COLO668 (cell line): ENCODE measurements at regions not wholly inside any gene's neighbourhood (a gene's known extent, or its start where the extent isn't known, plus 50 kb on each side); places are given as distances from the start of the nearest gene placed in this dataset.

Source experiments
- DNase-seq: peaks from one replicate; lab custom pipeline; 2025; ENCODE audit not compliant: unreplicated experiment; lab: John Stamatoyannopoulos, UW

- no peak for DNase-seq
Observed at GRCh38 chr2:128714285-128714684, 395.6 kb upstream of the HS6ST1 start.

- no peak for DNase-seq
Observed at GRCh38 chr2:128714851-128715312, 396.2 kb upstream of the HS6ST1 start.

DNA sequence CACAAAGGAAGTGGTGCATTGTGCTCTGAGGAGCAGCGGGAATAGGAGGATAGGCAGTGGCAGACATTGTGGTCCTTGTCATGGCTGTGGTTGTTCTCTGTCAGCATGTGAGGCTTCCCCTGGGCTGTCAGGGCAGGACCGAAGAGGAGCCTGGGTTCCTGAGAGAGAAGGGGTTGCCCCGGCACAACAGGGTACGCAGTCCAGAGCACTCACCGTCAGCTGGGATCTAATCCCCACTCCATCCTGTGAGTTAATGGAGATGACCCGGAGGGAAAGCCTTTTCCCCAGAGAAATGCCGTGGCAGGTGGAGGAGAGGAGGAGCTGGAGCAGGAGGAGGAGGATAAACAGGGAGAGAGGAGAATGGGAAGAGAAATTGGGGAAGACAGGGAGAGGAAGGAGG is 396.7 kb upstream of the HS6ST1 start:
- DNase-seq: no peak

GRCh38 chr2:128716299-128716721 is 397.6 kb upstream of the HS6ST1 start:
- no peak for DNase-seq

DNA sequence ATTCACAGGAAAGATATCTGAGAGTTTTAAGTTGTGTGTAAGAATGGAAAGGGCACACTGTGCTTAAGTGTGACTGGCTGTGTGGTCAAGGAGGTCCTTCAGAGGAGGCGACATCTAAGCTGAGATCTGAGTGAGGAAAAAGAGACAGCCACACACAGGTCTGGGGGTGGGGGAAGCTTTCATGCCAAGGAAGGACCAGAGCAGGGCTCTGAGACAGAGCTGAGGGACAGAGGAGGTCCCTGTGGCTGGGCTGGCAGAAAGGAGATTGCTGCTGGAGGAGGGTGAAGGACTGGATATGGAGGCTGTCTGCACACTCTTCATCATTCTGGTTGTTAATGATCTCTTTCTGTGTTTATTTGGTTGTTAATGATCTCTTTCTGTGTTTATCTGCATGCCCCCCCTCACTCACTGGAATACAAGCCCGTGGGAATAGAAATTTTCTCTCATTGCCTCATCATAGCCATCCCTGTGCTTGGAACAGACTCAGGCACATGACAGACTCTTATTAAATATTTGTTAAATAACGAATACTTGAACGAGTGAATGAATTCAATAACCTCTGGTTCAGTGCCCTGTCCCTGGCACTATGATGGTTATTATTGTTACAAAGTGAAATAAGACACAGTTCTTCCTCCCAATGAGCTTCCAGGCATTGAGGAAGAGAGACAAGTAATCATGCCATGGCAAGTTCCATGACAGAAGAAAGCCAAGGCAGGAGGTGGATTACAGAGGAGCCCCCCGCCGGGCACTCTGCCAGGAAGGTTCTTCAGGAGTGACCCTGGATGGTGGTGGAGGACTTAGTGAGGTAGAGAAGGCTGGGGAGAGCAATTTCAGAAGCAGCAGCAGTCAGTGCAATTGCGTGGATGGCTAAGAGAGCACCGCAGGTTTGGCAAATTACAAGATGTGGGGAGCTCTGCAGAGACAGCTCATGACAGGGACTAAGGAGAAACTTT is 399.4 kb upstream of the HS6ST1 start:
- DNase-seq: no peak

GRCh38 chr2:128720080-128721022 is 401.7 kb upstream of the HS6ST1 start:
- no peak for DNase-seq

GRCh38 chr2:128721096-128721495 is 402.4 kb upstream of the HS6ST1 start:
- no peak for DNase-seq

DNA sequence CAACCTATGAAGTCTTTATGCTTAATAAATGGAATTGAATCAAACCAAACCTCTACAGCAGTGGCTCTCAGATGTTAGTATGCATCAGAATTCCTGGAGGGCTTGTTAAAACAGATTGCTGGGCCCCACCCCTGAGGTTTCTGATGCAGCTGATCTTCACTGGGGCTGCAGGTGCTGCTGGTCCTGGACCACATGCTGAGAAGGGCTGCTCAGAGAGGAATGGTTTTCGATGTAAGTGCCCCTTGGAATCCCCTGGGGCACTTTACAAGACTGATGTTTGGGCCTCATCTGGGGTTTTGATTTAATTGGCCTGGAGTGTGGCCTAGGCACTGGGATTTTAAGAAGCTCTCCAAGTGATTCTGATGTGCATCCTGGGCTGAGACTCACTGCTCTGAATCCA is 403.8 kb upstream of the HS6ST1 start:
- no peak for DNase-seq

GRCh38 chr2:128724547-128724946 is 405.9 kb upstream of the HS6ST1 start:
- DNase-seq: no peak

DNA sequence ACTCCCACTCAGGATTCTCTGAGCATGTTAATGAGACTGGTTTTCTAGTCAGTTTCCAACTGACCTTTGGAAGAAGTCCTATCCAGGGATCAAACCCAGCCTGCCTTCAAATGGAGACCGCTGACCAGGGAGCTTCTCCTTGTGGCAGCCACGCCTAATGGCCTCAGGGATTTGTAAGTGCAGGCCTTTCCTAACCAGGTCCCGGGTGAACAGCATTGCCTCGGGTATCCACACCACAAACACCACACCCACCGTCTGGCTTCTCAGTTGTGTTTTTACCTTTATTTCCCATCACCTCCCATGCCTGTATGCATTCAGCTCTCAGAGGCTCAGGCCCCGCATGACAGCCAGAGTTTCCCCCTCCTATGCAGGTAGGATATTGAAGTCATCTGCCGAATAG is 406.3 kb upstream of the HS6ST1 start:
- DNase-seq: no peak

- DNase-seq: no peak
Observed at GRCh38 chr2:128726236-128726635, 407.6 kb upstream of the HS6ST1 start.

DNA sequence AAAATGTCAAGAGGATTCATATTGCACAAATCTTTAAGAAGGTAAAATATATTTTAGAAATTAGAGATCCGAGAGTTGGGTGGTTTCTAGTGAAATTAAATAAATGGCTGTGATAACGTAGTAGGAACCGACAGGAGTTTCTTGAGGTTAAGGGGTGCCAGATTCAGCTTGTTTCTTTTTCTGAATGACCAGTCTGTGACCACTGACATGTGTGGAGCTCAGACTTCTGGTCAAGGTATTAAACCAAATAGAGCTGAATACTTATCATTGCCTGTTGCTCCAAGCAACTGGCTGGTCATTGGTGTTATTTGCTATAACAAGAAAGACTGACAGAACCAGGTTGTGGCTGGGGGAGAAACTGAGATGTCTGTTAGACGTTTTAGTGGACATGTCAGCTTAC is 408.2 kb upstream of the HS6ST1 start:
- DNase-seq: no peak

DNA sequence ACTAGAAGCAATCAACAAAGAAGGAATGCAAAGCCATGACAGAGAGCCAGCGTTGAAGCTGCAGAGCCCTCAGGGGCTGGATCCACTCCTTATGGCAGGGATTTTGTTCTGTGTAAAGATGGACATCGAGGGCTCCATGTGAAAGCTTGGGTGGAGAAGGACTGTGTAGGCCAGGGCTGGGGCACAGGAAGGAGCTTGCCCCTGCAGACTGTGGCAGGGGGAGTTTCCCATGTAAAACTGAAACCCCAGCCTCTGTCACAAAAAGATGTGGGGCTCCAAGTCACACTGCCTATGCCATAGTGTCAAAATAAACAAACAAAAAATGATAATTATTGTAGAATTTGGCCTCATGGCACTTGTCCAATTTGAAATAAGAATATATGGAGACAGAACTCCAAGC is 408.7 kb upstream of the HS6ST1 start:
- no peak for DNase-seq

DNA sequence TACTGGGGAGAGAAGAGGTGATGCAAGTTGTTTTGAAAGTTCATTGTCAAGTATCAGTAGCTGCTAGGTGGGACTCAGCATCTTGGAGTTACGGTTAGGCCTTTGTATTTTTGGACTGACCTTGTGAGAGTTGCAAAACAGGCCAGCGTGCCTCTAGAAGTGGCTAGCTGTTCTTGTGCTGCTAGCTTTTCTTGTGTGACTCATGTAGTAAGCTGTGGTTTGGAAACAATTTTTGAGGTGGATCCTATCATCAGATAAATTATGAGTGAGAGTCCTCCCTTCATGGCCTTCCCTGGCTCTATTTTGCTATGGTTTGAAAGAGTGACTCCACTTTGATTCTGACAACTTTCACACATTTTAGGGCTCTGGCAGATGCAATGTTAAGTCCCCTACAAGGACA is 409.2 kb upstream of the HS6ST1 start:
- no peak for DNase-seq

GRCh38 chr2:128729051-128729450 is 410.4 kb upstream of the HS6ST1 start:
- no peak for DNase-seq

DNA sequence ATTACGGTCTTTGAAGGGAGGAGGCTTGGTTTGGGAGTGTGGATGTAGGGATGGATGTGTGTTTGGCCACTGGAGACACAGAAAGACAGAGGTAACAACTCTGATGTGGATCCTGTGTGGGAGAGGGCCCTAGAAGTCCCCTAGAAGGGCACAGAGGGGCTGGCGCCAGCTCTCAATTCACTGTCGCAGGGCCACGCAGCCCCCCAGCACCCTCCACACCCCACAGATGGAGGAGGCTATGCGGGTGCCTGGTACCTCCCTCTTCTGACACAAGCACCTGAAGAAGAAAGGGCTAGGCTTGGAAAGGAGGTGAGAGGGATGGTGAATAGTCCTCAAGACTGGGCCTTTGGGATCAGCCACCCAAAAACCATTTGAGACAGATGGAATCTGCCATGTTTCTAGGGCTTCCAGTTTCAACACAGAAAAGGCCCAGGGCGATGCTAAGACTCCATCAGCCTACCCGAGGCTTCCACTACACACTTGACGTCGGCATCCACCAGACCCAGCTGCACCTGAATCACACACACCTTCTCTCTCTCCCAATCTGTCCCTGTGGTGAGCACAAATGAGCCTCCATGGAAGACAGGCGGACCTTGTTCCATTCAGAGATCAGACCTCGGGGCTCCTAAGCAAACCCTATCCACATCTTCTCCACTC is 413.5 kb upstream of the HS6ST1 start:
- DNase-seq: no peak

- no peak for DNase-seq
Observed at GRCh38 chr2:128732976-128733431, 414.3 kb upstream of the HS6ST1 start.

GRCh38 chr2:128733450-128733849 is 414.8 kb upstream of the HS6ST1 start:
- DNase-seq: no peak

GRCh38 chr2:128734521-128735295 is 416.0 kb upstream of the HS6ST1 start:
- no peak for DNase-seq

GRCh38 chr2:128735296-128735960 is 416.8 kb upstream of the HS6ST1 start:
- no peak for DNase-seq
